Prostate gland (tissue), 2 donors: ENCODE measurements at regions not wholly inside any gene's neighbourhood (a gene's known extent, or its start where the extent isn't known, plus 50 kb on each side); places are given as distances from the start of the nearest gene placed in this dataset.
"Not testable (repeated sequence)": the region's sequence is repeated elsewhere in the genome, so short reads cannot be mapped to it uniquely, and the experiment has no call there.

Experiments
- DNase-seq: peaks from one replicate; pipeline ENCODE4 v3.0.0-alpha.2; 2019; ENCODE audit warnings: low spot score
- H3K27ac ChIP-seq, 2 donors: fragments of 200-600 bp; sonication (generic); 2 replicates each; pipeline ENCODE4 v1.5.1; 2017 to 2019
- H3K27me3 ChIP-seq: fragments of 200-600 bp; sonication (generic); replicated peaks from 2 replicates; pipeline ENCODE4 v1.5.1; 2019; ENCODE audit not compliant: insufficient read depth
- H3K36me3 ChIP-seq, 2 donors: fragments of 200-600 bp; sonication (generic); 1 replicate in 1 of 2; 2 replicates in 1 of 2; pipeline versions ENCODE4 v1.5.1 to v1.8.1; 2017 to 2019
- H3K4me1 ChIP-seq: fragments of 200-600 bp; sonication (generic); replicated peaks from 2 replicates; pipeline ENCODE4 v1.5.1; 2019
- H3K4me3 ChIP-seq, 2 donors: fragments of 200-600 bp; sonication (generic); 2 replicates each; pipeline ENCODE4 v1.5.1; 2017 to 2019
- H3K9me3 ChIP-seq: fragments of 200-600 bp; sonication (generic); 2 replicates; pipeline ENCODE4 v1.5.1; 2017
- POLR2A ChIP-seq: fragments of 450-650 bp; IDR thresholded peaks from one replicate; pipeline ENCODE4 v1.6.1; 2016; ENCODE audit warnings: antibody characterized with exemption, mild to moderate bottlenecking
- POLR2AphosphoS5 ChIP-seq: sonication (generic); formaldehyde crosslinking; IDR thresholded peaks from one replicate; pipeline ENCODE4 v1.6.1; 2017; ENCODE audit warnings: antibody characterized with exemption
- whole genome bisulfite sequencing: methylation state at CpG from one replicate; pipeline ENCODE4 v1.1.5; 2018; 5-methylcytosine and 5-hydroxymethylcytosine counted together
- intact Hi-C: fragments of 100-400 bp; cut with DNase I; formaldehyde crosslinking; loops from one replicate; pipeline ENCODE4 v1.14.2; 2022
- TF ChIP-seq, protein P1 (sequence below), 4 experiments: fragments of 200-600 bp in 2 of 4; fragments of 450-650 bp in 2 of 4; sonication (generic) in 2 of 4; IDR thresholded peaks; 1 replicate in 3 of 4; 2 replicates in 1 of 4; pipeline ENCODE4 v1.5.1; 2016 to 2019; ENCODE audit warnings: antibody characterized with exemption in 4 of 4, mild to moderate bottlenecking in 2 of 4, moderate library complexity in 2 of 4

DNA sequence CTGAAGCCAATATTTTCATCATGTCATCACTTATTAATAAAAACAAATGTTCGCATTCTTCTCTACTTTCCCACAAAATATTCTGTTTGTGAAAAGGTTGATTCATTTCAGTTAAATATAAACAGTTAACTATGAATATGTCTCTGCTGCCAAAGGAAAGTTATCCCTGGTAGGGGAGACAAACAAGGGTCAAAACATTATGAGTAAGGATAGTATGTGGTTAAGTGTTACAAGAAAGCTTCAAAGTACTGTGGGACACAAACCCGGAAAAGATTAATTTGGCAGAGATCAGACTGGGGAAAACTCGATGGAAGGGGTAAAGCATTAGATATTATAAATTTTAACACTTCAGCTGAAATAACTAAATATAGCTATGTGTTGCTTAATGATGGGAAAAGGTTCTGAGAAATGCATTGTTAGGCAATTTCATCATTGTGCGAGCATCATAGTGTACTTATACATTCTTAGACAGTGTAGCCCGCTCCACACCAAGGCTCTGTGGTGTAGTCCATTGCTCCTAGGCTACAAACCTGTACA, 436.5 kb upstream of the TBL1XR1 start:
- TF ChIP-seq POLR2A (no peak), POLR2AphosphoS5 (no peak)
- no peaks in the 10 kb centered on the region for H3K9me3 ChIP-seq
- WGBS = 69% methylated on average over 5 of the region's 5 CpGs
- intact Hi-C loops = no loop called here
- no peaks in the 10 kb centered on the region for H3K36me3 ChIP-seq
- DNase-seq = no peak
- H3K27me3 ChIP-seq = no peaks in the 10 kb centered on the region
- H3K4me3 ChIP-seq = no peak overlapping the region
- no peaks in the 10 kb centered on the region for H3K4me1 ChIP-seq
- H3K27ac ChIP-seq = no peak overlapping the region

DNA sequence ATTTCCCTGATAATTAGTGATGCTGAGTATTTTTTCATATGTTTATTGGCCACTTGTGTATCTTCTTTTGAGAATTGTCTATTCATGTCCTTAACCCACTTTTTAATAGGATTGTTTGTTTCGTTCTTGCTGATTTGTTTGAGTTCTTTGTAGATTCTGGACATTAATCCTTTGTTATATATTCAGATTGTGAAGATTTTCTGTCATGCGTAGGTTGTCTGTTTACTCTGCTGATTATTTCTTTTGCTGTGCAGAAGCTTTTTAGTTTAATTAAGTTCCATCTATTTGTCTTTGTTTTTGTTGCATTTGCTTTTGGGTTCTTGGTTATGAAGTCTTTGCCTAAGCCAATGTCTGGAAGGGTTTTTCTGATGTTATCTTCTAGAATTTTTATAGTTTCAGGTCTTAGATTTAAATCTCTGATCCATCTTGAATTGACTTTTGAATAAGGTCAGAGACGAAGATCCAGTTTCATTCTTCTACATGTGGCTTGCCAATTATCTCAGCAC, 438.4 kb upstream of the TBL1XR1 start:
- intact Hi-C loops, H3K4me1 ChIP-seq, H3K9me3 ChIP-seq, H3K4me3 ChIP-seq, DNase-seq, H3K36me3 ChIP-seq, H3K27me3 ChIP-seq, H3K27ac ChIP-seq: not testable (repeated sequence)
- 65% methylated on average over 3 of the region's 3 CpGs for WGBS

DNA sequence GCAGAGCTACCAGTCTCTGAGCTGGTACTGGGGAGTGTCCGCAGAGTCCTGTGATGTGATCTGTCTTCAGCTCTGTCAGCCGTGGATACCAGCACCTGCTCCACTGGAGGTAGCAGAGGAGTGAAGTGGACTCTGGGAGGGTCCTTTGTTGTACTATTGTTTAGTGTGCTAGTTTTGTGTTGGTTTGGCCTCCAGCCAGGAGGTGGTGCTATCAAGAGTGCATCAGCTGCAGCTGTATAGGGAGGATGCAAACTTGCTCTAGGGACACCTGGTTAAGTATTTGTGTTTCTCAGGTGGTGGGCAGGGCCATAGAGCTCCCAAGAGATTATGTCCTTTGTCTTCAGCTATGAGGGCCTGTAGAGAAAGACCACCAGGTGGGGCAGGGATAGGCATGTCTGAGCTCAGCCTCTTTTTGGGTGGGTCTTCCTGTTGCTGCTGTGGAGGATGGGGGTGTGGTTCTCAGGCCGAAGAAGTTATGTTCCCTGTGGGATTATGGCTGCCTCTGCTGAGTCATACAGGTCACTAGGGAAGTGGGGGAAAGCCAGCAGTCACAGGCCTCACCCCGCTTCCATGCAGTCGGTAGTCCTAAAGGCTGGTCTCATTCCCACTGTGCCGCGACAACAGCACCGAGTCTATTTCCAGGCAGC, 443.2 kb upstream of the TBL1XR1 start:
- intact Hi-C loops = no loop called here
- no peaks in the 10 kb centered on the region for H3K4me1 ChIP-seq
- H3K4me3 ChIP-seq = no peak overlapping the region
- 72% methylated on average over 8 of the region's 8 CpGs for WGBS
- no peak for TF ChIP-seq POLR2A
- no peak for TF ChIP-seq POLR2AphosphoS5
- TF ChIP-seq, protein P1, sequence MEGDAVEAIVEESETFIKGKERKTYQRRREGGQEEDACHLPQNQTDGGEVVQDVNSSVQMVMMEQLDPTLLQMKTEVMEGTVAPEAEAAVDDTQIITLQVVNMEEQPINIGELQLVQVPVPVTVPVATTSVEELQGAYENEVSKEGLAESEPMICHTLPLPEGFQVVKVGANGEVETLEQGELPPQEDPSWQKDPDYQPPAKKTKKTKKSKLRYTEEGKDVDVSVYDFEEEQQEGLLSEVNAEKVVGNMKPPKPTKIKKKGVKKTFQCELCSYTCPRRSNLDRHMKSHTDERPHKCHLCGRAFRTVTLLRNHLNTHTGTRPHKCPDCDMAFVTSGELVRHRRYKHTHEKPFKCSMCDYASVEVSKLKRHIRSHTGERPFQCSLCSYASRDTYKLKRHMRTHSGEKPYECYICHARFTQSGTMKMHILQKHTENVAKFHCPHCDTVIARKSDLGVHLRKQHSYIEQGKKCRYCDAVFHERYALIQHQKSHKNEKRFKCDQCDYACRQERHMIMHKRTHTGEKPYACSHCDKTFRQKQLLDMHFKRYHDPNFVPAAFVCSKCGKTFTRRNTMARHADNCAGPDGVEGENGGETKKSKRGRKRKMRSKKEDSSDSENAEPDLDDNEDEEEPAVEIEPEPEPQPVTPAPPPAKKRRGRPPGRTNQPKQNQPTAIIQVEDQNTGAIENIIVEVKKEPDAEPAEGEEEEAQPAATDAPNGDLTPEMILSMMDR (IDR thresholded peaks at IDR 0.05) = no peak
- no peak overlapping the region for H3K27ac ChIP-seq
- H3K9me3 ChIP-seq = no peaks in the 10 kb centered on the region
- no peak for DNase-seq
- no peaks in the 10 kb centered on the region for H3K27me3 ChIP-seq
- H3K36me3 ChIP-seq = no peaks in the 10 kb centered on the region

DNA sequence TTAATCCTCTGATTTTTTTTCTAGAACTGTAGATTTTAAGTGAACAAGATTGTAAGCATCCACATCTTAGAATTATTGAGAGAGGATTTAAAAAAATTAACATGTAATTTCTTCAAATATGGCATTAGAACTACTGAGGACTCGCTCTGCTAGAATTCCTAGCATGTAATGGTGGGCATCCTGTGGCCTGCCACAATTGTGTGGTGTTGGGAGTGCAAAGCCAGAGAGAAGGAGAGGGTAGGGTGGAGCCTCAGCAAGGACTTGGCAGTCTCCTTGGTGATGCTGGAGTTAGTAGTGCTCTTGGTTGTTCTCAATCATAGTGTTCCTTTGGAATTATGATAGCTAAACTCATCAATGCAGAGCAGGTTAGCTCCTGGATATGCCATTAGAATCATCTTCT, 443.9 kb upstream of the TBL1XR1 start:
- intact Hi-C loops = no loop called here
- no peaks in the 10 kb centered on the region for H3K4me1 ChIP-seq
- 100% methylated on average over 1 of the region's 1 CpG for WGBS

DNA sequence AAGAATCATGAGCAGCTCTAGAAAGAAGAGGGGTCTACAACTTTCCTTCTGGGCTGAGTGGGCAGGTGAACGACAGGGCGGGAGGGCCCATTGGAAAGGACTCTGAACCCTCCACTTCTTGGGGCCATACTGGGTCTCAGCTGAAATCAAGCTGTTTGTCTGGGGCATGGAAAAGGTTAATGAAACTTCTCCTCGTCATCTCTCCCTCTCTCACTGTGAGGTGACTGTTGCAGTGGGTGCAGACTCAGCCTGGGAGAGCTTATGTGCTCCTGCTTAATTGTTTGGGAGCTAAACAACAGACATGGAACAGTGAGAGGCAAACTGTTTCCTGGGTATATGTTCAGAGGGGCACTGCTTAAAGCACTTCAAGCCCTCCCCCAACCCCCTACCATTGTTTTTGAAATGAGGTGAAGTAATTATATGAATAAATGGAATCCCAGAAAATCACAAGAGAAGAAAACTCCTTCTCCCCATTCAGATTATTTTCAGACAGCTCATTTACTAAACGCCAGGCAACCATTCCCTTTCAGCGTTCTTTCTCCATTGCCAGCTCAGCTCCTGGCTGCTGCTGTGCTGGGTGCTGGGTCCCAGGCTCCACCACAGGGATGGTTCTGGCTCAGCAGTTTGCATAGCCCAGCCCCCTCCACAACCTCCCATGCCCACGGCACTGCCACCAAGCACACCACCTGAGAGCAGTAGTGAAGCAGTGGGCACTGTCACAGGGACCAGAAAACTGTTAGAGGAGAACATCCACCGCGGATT, 444.9 kb upstream of the TBL1XR1 start:
- H3K4me3 ChIP-seq = no peak overlapping the region
- H3K4me1 ChIP-seq = no peaks in the 10 kb centered on the region
- H3K9me3 ChIP-seq = no peaks in the 10 kb centered on the region
- no peaks in the 10 kb centered on the region for H3K27me3 ChIP-seq
- intact Hi-C loops = no loop called here
- TF ChIP-seq POLR2A (no peak), POLR2AphosphoS5 (no peak)
- TF ChIP-seq, protein P1 (IDR thresholded peaks at IDR 0.05) = no peak
- WGBS = 70% methylated on average over 8 of the region's 8 CpGs
- H3K27ac ChIP-seq = no peak overlapping the region
- no peaks in the 10 kb centered on the region for H3K36me3 ChIP-seq
- no peak for DNase-seq

More for the DNA sequence above, 443.9 kb upstream of the TBL1XR1 start:
- no peak overlapping the region for H3K27ac ChIP-seq
- no peak for DNase-seq
- no peaks in the 10 kb centered on the region for H3K36me3 ChIP-seq
- TF ChIP-seq POLR2AphosphoS5 (no peak), POLR2A (no peak)
- TF ChIP-seq, protein P1 (IDR thresholded peaks at IDR 0.05) = no peak
- H3K4me3 ChIP-seq = no peak overlapping the region
- no peaks in the 10 kb centered on the region for H3K27me3 ChIP-seq
- no peaks in the 10 kb centered on the region for H3K9me3 ChIP-seq
